Mesenchymal stem cell (in vitro differentiated cells and primary cell): ENCODE measurements at regions not wholly inside any gene's neighbourhood (a gene's known extent, or its start where the extent isn't known, plus 50 kb on each side); places are given as distances from the start of the nearest gene placed in this dataset.

Experiments
- DNase-seq: peaks from one replicate; pipeline ENCODE4 v3.0.0-alpha.2; 2013
- H2AFZ ChIP-seq: one replicate; pipeline ENCODE4 v1.6.1; 2013; ENCODE audit warnings: low read depth, mild to moderate bottlenecking, control low read depth, inconsistent platforms, low read length, moderate library complexity
- H2AK5ac ChIP-seq: 2 replicates; pipeline ENCODE4 v1.6.1; 2013; ENCODE audit warnings: low read length, moderate library complexity, mild to moderate bottlenecking, inconsistent platforms; ENCODE audit not compliant: severe bottlenecking
- H2BK120ac ChIP-seq: one replicate; pipeline ENCODE4 v1.6.1; 2013; ENCODE audit warnings: low read depth, mild to moderate bottlenecking, inconsistent platforms, low read length, moderate library complexity
- H2BK12ac ChIP-seq, 2 experiments: one replicate each; pipeline ENCODE4 v1.6.1; 2013; ENCODE audit warnings: inconsistent platforms in 2 of 2, low read length in 2 of 2, mild to moderate bottlenecking in 2 of 2, moderate library complexity in 2 of 2, control low read depth in 1 of 2
- H2BK15ac ChIP-seq: one replicate; pipeline ENCODE4 v1.6.1; 2013; ENCODE audit warnings: mild to moderate bottlenecking, low read depth, inconsistent platforms; ENCODE audit not compliant: poor library complexity, severe bottlenecking
- H2BK5ac ChIP-seq: 2 replicates; pipeline ENCODE4 v1.6.1; 2013; ENCODE audit warnings: low read depth, mild to moderate bottlenecking, low read length, control low read depth, inconsistent platforms; ENCODE audit not compliant: poor library complexity, severe bottlenecking
- H3K14ac ChIP-seq, 2 experiments: one replicate each; pipeline ENCODE4 v1.6.1; 2013; ENCODE audit warnings: inconsistent platforms in 2 of 2, low read length in 2 of 2, control low read depth in 1 of 2, mild to moderate bottlenecking in 1 of 2, moderate library complexity in 1 of 2
- H3K18ac ChIP-seq, 2 experiments: one replicate each; pipeline ENCODE4 v1.6.1; 2013; ENCODE audit warnings: inconsistent platforms in 2 of 2, low read length in 2 of 2, control low read depth in 1 of 2, low read depth in 1 of 2, mild to moderate bottlenecking in 1 of 2
- H3K23ac ChIP-seq, 2 experiments: one replicate each; pipeline ENCODE4 v1.6.1; 2013; ENCODE audit warnings: inconsistent platforms in 2 of 2, low read length in 2 of 2, mild to moderate bottlenecking in 2 of 2, moderate library complexity in 2 of 2, control low read depth in 1 of 2
- H3K27ac ChIP-seq: 2 replicates; pipeline ENCODE4 v1.5.1; 2013; ENCODE audit warnings: mild to moderate bottlenecking, moderate library complexity, low read length, control low read depth, inconsistent platforms; ENCODE audit not compliant: poor library complexity, severe bottlenecking
- H3K27me3 ChIP-seq, 2 experiments: 2 replicates each; pipeline versions ENCODE4 v1.6.1 to v1.7.0; 2013; ENCODE audit warnings: low read length in 2 of 2, mild to moderate bottlenecking in 2 of 2, moderate library complexity in 2 of 2, control low read depth in 1 of 2, inconsistent platforms in 1 of 2; ENCODE audit not compliant: control insufficient read depth in 1 of 2, insufficient read depth in 1 of 2
- H3K36me3 ChIP-seq, 2 experiments: 2 replicates each; pipeline versions ENCODE4 v1.6.1 to v1.7.0; 2013; ENCODE audit warnings: low read length in 2 of 2, control low read depth in 1 of 2, inconsistent platforms in 1 of 2, low read depth in 1 of 2, mild to moderate bottlenecking in 1 of 2; ENCODE audit not compliant: insufficient read depth in 2 of 2, control insufficient read depth in 1 of 2
- H3K4ac ChIP-seq, 2 experiments: one replicate each; pipeline ENCODE4 v1.6.1; 2013; ENCODE audit warnings: inconsistent platforms in 2 of 2, low read length in 2 of 2, mild to moderate bottlenecking in 2 of 2, moderate library complexity in 2 of 2, control low read depth in 1 of 2, low read depth in 1 of 2
- H3K4me1 ChIP-seq: 2 replicates; pipeline ENCODE4 v1.6.1; 2013; ENCODE audit warnings: low read depth, low read length, control low read depth; ENCODE audit not compliant: control insufficient read depth, insufficient read depth
- H3K4me2 ChIP-seq: 2 replicates; pipeline ENCODE4 v1.6.1; 2013; ENCODE audit warnings: low read length, mild to moderate bottlenecking, inconsistent platforms; ENCODE audit not compliant: poor library complexity, severe bottlenecking
- H3K4me3 ChIP-seq, 2 experiments: 2 replicates each; pipeline versions ENCODE4 v1.5.1 to v1.7.0; 2013; ENCODE audit warnings: low read length in 2 of 2, mild to moderate bottlenecking in 2 of 2, control low read depth in 1 of 2, low read depth in 1 of 2; ENCODE audit not compliant: insufficient read depth in 1 of 2
- H3K79me1 ChIP-seq: replicated peaks from 2 replicates; pipeline ENCODE4 v1.6.1; 2013; ENCODE audit warnings: mild to moderate bottlenecking, control low read depth, low read length, inconsistent platforms; ENCODE audit not compliant: poor library complexity, severe bottlenecking
- H3K9ac ChIP-seq: 2 replicates; pipeline ENCODE4 v1.7.0; 2013; ENCODE audit warnings: mild to moderate bottlenecking, low read length, moderate library complexity
- H3K9me3 ChIP-seq: 2 replicates; pipeline ENCODE4 v1.7.0; 2013; ENCODE audit warnings: mild to moderate bottlenecking, low read length; ENCODE audit not compliant: control insufficient read depth
- H4K8ac ChIP-seq: one replicate; pipeline ENCODE4 v1.6.1; 2013; ENCODE audit warnings: inconsistent platforms, mild to moderate bottlenecking, low read length, moderate library complexity
- H4K91ac ChIP-seq: one replicate; pipeline ENCODE4 v1.6.1; 2013; ENCODE audit warnings: mild to moderate bottlenecking, low read length, inconsistent platforms
- WGBS: methylation state at CpG from one replicate; pipeline ENCODE4 v1.1.7; 2013; ENCODE audit warnings: mixed read lengths; 5-methylcytosine and 5-hydroxymethylcytosine counted together

DNA sequence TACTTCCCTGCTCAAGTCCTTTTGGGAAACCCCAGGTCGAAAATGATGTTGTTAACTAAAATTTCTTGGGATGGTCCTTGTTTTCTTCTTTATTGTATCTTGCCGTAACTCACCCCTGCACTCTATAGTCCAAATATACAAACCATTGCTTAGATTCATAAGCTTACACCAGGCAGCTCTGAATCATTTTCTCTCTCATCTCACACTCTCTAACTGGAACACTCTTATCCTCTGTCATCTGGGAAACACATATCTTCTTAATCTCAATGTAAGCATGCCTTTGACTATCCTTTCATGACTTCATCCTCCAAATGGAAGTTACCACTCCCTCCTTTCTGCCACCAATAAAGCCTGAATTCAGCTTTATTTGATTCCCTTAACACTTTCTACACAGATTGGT, 175.8 kb upstream of the ANK3 start:
- H3K9me3 ChIP-seq: peaks cover 12% of the 10 kb centered on the region
- no peak overlapping the region for H2BK15ac ChIP-seq
- no peak overlapping the region for H3K9ac ChIP-seq
- no peak overlapping the region for H4K8ac ChIP-seq
- no peaks in the 10 kb centered on the region for H3K4me1 ChIP-seq
- no peak overlapping the region for H2AK5ac ChIP-seq
- H3K4me2 ChIP-seq: no peak overlapping the region
- H3K4ac ChIP-seq: no peak overlapping the region
- peak; percentile 4 for DNase-seq
- no peak overlapping the region for H3K14ac ChIP-seq
- H3K27ac ChIP-seq: no peak overlapping the region
- no peak overlapping the region for H3K4me3 ChIP-seq
- no peak overlapping the region for H4K91ac ChIP-seq
- H2AFZ ChIP-seq: no peak overlapping the region
- peaks cover 16% of the 10 kb centered on the region for H3K79me1 ChIP-seq
- H2BK12ac ChIP-seq: no peak overlapping the region
- H3K18ac ChIP-seq: no peak overlapping the region
- no peak overlapping the region for H3K23ac ChIP-seq
- H2BK120ac ChIP-seq: no peak overlapping the region
- peaks cover 0 to 3% of the 10 kb centered on the region in 2 experiments for H3K36me3 ChIP-seq
- no peaks in the 10 kb centered on the region for H3K27me3 ChIP-seq
- no peak overlapping the region for H2BK5ac ChIP-seq
- WGBS: 90% methylated on average over 2 of the region's 2 CpGs

- Histone ChIP-seq H3K4ac (no peak overlapping the region), H3K9me3 (peaks cover 12% of the 10 kb centered on the region), H3K4me2 (no peak overlapping the region), H3K27ac (no peak overlapping the region), H3K23ac (no peak overlapping the region), H3K36me3 (peaks cover 0 to 3% of the 10 kb centered on the region in 2 experiments), H2BK5ac (no peak overlapping the region), H2BK12ac (no peak overlapping the region), H3K27me3 (no peaks in the 10 kb centered on the region), H4K8ac (no peak overlapping the region), H3K14ac (no peak overlapping the region), H3K4me3 (no peak overlapping the region), H3K4me1 (no peaks in the 10 kb centered on the region), H3K9ac (no peak overlapping the region), H3K79me1 (peaks cover 13% of the 10 kb centered on the region), H2AFZ (no peak overlapping the region), H2BK120ac (no peak overlapping the region), H3K18ac (no peak overlapping the region), H4K91ac (no peak overlapping the region), H2BK15ac (no peak overlapping the region), H2AK5ac (no peak overlapping the region)
- DNase-seq: no peak
- 100% methylated on average over 1 of the region's 3 CpGs for WGBS
Measured at GRCh38 chr10:60564475-60564874, 174.8 kb upstream of the ANK3 start.

- no CpG with 5 or more reads among the region's 2 CpGs for WGBS
- Histone ChIP-seq H3K4me3 (no peak overlapping the region), H3K18ac (no peak overlapping the region), H3K23ac (no peak overlapping the region), H3K4ac (no peak overlapping the region), H3K4me2 (no peak overlapping the region), H3K79me1 (peaks cover 9% of the 10 kb centered on the region), H2BK5ac (no peak overlapping the region), H2BK12ac (no peak overlapping the region), H3K27ac (no peak overlapping the region), H3K27me3 (no peaks in the 10 kb centered on the region), H3K36me3 (no peaks in the 10 kb centered on the region), H2BK120ac (no peak overlapping the region), H3K9ac (no peak overlapping the region), H3K14ac (no peak overlapping the region), H2AFZ (no peak overlapping the region), H3K9me3 (no peaks in the 10 kb centered on the region), H3K4me1 (no peaks in the 10 kb centered on the region), H4K8ac (no peak overlapping the region), H2AK5ac (no peak overlapping the region), H2BK15ac (no peak overlapping the region), H4K91ac (no peak overlapping the region)
- no peak for DNase-seq
Measured at GRCh38 chr10:60560451-60560850, 170.8 kb upstream of the ANK3 start.

GRCh38 chr10:60555700-60556099, 166.0 kb upstream of the ANK3 start:
- H2AFZ ChIP-seq: no peak overlapping the region
- no peak overlapping the region for H2BK12ac ChIP-seq
- H4K91ac ChIP-seq: no peak overlapping the region
- H3K9ac ChIP-seq: no peak overlapping the region
- H2BK5ac ChIP-seq: no peak overlapping the region
- peak overlapping the region; percentile 23 for H2BK120ac ChIP-seq
- no peak overlapping the region for H2AK5ac ChIP-seq
- no peak overlapping the region for H3K4me2 ChIP-seq
- H3K27ac ChIP-seq: no peak overlapping the region
- H3K27me3 ChIP-seq: no peaks in the 10 kb centered on the region
- no peak overlapping the region for H3K18ac ChIP-seq
- no peak overlapping the region for H3K4ac ChIP-seq
- H3K36me3 ChIP-seq: no peaks in the 10 kb centered on the region
- peaks cover 7% of the 10 kb centered on the region for H3K79me1 ChIP-seq
- no peaks in the 10 kb centered on the region for H3K4me1 ChIP-seq
- H3K14ac ChIP-seq: no peak overlapping the region
- H3K9me3 ChIP-seq: no peaks in the 10 kb centered on the region
- no peak overlapping the region for H3K4me3 ChIP-seq
- H4K8ac ChIP-seq: no peak overlapping the region
- no peak for DNase-seq
- H2BK15ac ChIP-seq: no peak overlapping the region
- H3K23ac ChIP-seq: no peak overlapping the region
- 70% methylated on average over 3 of the region's 5 CpGs for WGBS
